ENCODE measurements at regions not wholly inside any gene's neighbourhood (a gene's known extent, or its start where the extent isn't known, plus 50 kb on each side); places are given as distances from the start of the nearest gene placed in this dataset.
A peak's percentile ranks its signal among the peaks of the same experiment; 100 is the strongest.
"Not testable (repeated sequence)": the region's sequence is repeated elsewhere in the genome, so short reads cannot be mapped to it uniquely, and the experiment has no call there.

GRCh38 chr1:4253935-4254334 is 353.9 kb upstream of the C1orf174 start:
- intact Hi-C loops (cut with DNase I): no loop called here
- WGBS: 60% methylated on average over 4 of the region's 4 CpGs
- Histone ChIP-seq H3K4me1 (no peaks in the 10 kb centered on the region), H3K9me3 (peaks cover 0 to 18% (median 0%) of the 10 kb centered on the region in 4 donors), H3K4me3 (no peak overlapping the region), H3K27ac (replicated peaks in 1 of 4) (no peak overlapping the region), H3K36me3 (no peaks in the 10 kb centered on the region), H3K27me3 (peaks cover 0 to 9% (median 0%) of the 10 kb centered on the region in 4 donors)
- TF ChIP-seq POLR2AphosphoS5 (IDR thresholded peaks at IDR 0.05) (no peak), EP300 (IDR thresholded peaks at IDR 0.05) (no peak), POLR2A (IDR thresholded peaks at IDR 0.05; ENCODE audit: low read depth) (no peak), CTCF (IDR thresholded peaks at IDR 0.05) (no peak)
- DNase-seq (ENCODE audit: extremely low spot score): peak; percentile 39

- no peak overlapping the region for H3K27ac ChIP-seq (replicated peaks in 1 of 4)
- peak; percentile 66 for DNase-seq (ENCODE audit: extremely low spot score)
- WGBS: 75% methylated on average over 4 of the region's 4 CpGs
- no peaks in the 10 kb centered on the region for H3K36me3 ChIP-seq
- peaks cover 0 to 9% (median 0%) of the 10 kb centered on the region in 4 donors for H3K27me3 ChIP-seq
- intact Hi-C loops (cut with DNase I): no loop called here
- TF ChIP-seq POLR2A (IDR thresholded peaks at IDR 0.05; ENCODE audit: low read depth): no peak
- no peak for TF ChIP-seq POLR2AphosphoS5 (IDR thresholded peaks at IDR 0.05)
- TF ChIP-seq EP300 (IDR thresholded peaks at IDR 0.05): no peak
- no peak for TF ChIP-seq CTCF (IDR thresholded peaks at IDR 0.05)
- H3K9me3 ChIP-seq: peaks cover 0 to 13% (median 0%) of the 10 kb centered on the region in 4 donors
- no peak overlapping the region for H3K4me3 ChIP-seq
- H3K4me1 ChIP-seq: no peaks in the 10 kb centered on the region
These were observed 356.3 kb upstream of the C1orf174 start for GRCh38 chr1:4256351-4256750.

- H3K4me1 ChIP-seq; H3K9me3 ChIP-seq; H3K4me3 ChIP-seq; H3K27ac ChIP-seq (replicated peaks in 1 of 4); intact Hi-C loops (cut with DNase I); H3K36me3 ChIP-seq: not testable (repeated sequence)
- WGBS: 83% methylated on average over 2 of the region's 2 CpGs
- H3K27me3 ChIP-seq: peaks cover 0 to 12% (median 0%) of the 10 kb centered on the region in 4 donors
- DNase-seq (ENCODE audit: extremely low spot score): peak; percentile 64
These were observed 358.2 kb upstream of the C1orf174 start for GRCh38 chr1:4258146-4258777.

GRCh38 chr1:4261327-4261726 is 361.3 kb upstream of the C1orf174 start:
- TF ChIP-seq POLR2AphosphoS5 (IDR thresholded peaks at IDR 0.05) (no peak), EP300 (IDR thresholded peaks at IDR 0.05) (no peak), CTCF (IDR thresholded peaks at IDR 0.05) (no peak), POLR2A (IDR thresholded peaks at IDR 0.05; ENCODE audit: low read depth) (no peak)

GRCh38 chr1:4262665-4263064 is 362.6 kb upstream of the C1orf174 start:
- Histone ChIP-seq H3K9me3 (peaks cover 0 to 8% (median 0%) of the 10 kb centered on the region in 4 donors), H3K27me3 (peaks cover 0 to 38% (median 1%) of the 10 kb centered on the region in 4 donors), H3K36me3 (no peaks in the 10 kb centered on the region), H3K27ac (replicated peaks in 1 of 4) (no peak overlapping the region), H3K4me1 (no peaks in the 10 kb centered on the region), H3K4me3 (no peak overlapping the region)
- intact Hi-C loops (cut with DNase I): no loop called here
- DNase-seq (ENCODE audit: extremely low spot score): peak; percentile 77
- TF ChIP-seq EP300 (IDR thresholded peaks at IDR 0.05) (no peak), POLR2A (IDR thresholded peaks at IDR 0.05; ENCODE audit: low read depth) (no peak), CTCF (IDR thresholded peaks at IDR 0.05) (no peak), POLR2AphosphoS5 (IDR thresholded peaks at IDR 0.05) (no peak)
- 75% methylated on average over 1 of the region's 2 CpGs for WGBS

More at GRCh38 chr1:4261327-4261726, 361.3 kb upstream of the C1orf174 start:
- 87% methylated on average over 2 of the region's 2 CpGs for WGBS
- Histone ChIP-seq H3K27me3 (peaks cover 0 to 25% (median 0%) of the 10 kb centered on the region in 4 donors), H3K36me3 (no peaks in the 10 kb centered on the region), H3K4me3 (no peak overlapping the region), H3K27ac (replicated peaks in 1 of 4) (no peak overlapping the region), H3K4me1 (no peaks in the 10 kb centered on the region), H3K9me3 (peaks cover 0 to 8% (median 0%) of the 10 kb centered on the region in 4 donors)
- intact Hi-C loops (cut with DNase I): no loop called here
- DNase-seq (ENCODE audit: extremely low spot score): no peak
